Endodermal cell (in vitro differentiated cells): ENCODE measurements at regions not wholly inside any gene's neighbourhood (a gene's known extent, or its start where the extent isn't known, plus 50 kb on each side); places are given as distances from the start of the nearest gene placed in this dataset.

Source experiments
- DNase-seq: peaks from one replicate; pipeline ENCODE4 v3.0.0-alpha.2; 2017
- H3K27ac ChIP-seq: 2 replicates; pipeline ENCODE4 v1.5.1; 2013; ENCODE audit warnings: mild to moderate bottlenecking, low read depth, low read length, moderate library complexity
- H3K27me3 ChIP-seq: 2 replicates; pipeline ENCODE4 v1.6.1; 2013; ENCODE audit warnings: mild to moderate bottlenecking, low read length, moderate library complexity; ENCODE audit not compliant: insufficient read depth, control insufficient read depth, poor library complexity, severe bottlenecking
- H3K36me3 ChIP-seq: 2 replicates; pipeline ENCODE4 v1.7.0; 2013; ENCODE audit warnings: mild to moderate bottlenecking, low read length, moderate library complexity; ENCODE audit not compliant: control insufficient read depth, insufficient read depth
- H3K4me1 ChIP-seq: one replicate; pipeline ENCODE4 v1.7.0; 2013; ENCODE audit warnings: low read length; ENCODE audit not compliant: control insufficient read depth, insufficient read depth
- H3K4me3 ChIP-seq: 2 replicates; pipeline ENCODE4 v1.5.1; 2013; ENCODE audit warnings: mild to moderate bottlenecking, low read length, moderate library complexity
- H3K9ac ChIP-seq: 2 replicates; pipeline ENCODE4 v1.6.1; 2013; ENCODE audit warnings: mild to moderate bottlenecking, low read length, moderate library complexity; ENCODE audit not compliant: poor library complexity, severe bottlenecking; ENCODE audit errors: extremely low read depth
- H3K9me3 ChIP-seq: 2 replicates; pipeline ENCODE4 v1.6.1; 2013; ENCODE audit warnings: mild to moderate bottlenecking, low read length, moderate library complexity; ENCODE audit not compliant: control insufficient read depth
- H3K27ac Mint-ChIP-seq: 2 replicates; pipeline ENCODE4 v1.8.0; 2020; ENCODE audit warnings: mixed read lengths
- H3K27me3 Mint-ChIP-seq: 2 replicates; pipeline ENCODE4 v1.8.0; 2021; ENCODE audit warnings: mild to moderate bottlenecking, mixed read lengths; ENCODE audit not compliant: insufficient read depth
- H3K36me3 Mint-ChIP-seq: 2 replicates; pipeline ENCODE4 v1.8.0; 2020; ENCODE audit warnings: low read depth, mixed read lengths
- H3K4me1 Mint-ChIP-seq: 2 replicates; pipeline ENCODE4 v1.8.0; 2020; ENCODE audit warnings: mixed read lengths
- H3K4me3 Mint-ChIP-seq: 2 replicates; pipeline ENCODE4 v1.8.0; 2020; ENCODE audit warnings: mild to moderate bottlenecking, moderate library complexity, mixed read lengths
- H3K9me3 Mint-ChIP-seq: 2 replicates; pipeline ENCODE4 v1.8.0; 2020; ENCODE audit warnings: mild to moderate bottlenecking, mixed read lengths
- CTCF ChIP-seq: fragments of 200-600 bp; sonication (generic); conservative IDR thresholded peaks from 2 replicates; pipeline ENCODE4 v1.5.0; 2021; ENCODE audit warnings: antibody characterized with exemption, mild to moderate bottlenecking
- WGBS, 2 experiments: methylation state at CpG; one replicate each; pipeline versions ENCODE4 v1.1.5 to v1.1.7; 2013; ENCODE audit warnings: missing lambda C conversion rate in 2 of 2, mixed read lengths in 1 of 2; ENCODE audit not compliant: insufficient coverage in 1 of 2, insufficient read length in 1 of 2; 5-methylcytosine and 5-hydroxymethylcytosine counted together

GRCh38 chr9:110133608-110134210, 74.2 kb downstream of the C9orf152 start:
- no peak overlapping the region for H3K4me3 ChIP-seq
- peaks cover 36% of the 10 kb centered on the region for H3K4me1 Mint-ChIP-seq
- TF ChIP-seq CTCF = no peak

GRCh38 chr9:110135846-110136245, 72.1 kb downstream of the C9orf152 start:
- H3K4me3 Mint-ChIP-seq = no peak overlapping the region
- H3K9ac ChIP-seq = no peak overlapping the region
- 100% methylated on average over 1 of the region's 1 CpG; no CpG with 5 or more reads in 1 of the 2 experiments for WGBS, 2 experiments

More at GRCh38 chr9:110133608-110134210, 74.2 kb downstream of the C9orf152 start:
- Histone ChIP-seq H3K27ac (no peak overlapping the region), H3K9me3 (no peaks in the 10 kb centered on the region), H3K27me3 (no peaks in the 10 kb centered on the region), H3K4me1 (no peaks in the 10 kb centered on the region), H3K36me3 (peaks cover 13% of the 10 kb centered on the region), H3K9ac (no peak overlapping the region)
- H3K4me3 Mint-ChIP-seq = no peak overlapping the region
- H3K36me3 Mint-ChIP-seq = peaks cover 22% of the 10 kb centered on the region
- H3K27ac Mint-ChIP-seq = no peak overlapping the region
- no peaks in the 10 kb centered on the region for H3K9me3 Mint-ChIP-seq
- no peak for DNase-seq
- 80 to 93% methylated on average over 1 to 4 of the region's 4 CpGs for WGBS, 2 experiments
- no peaks in the 10 kb centered on the region for H3K27me3 Mint-ChIP-seq

GRCh38 chr9:110136802-110137201, 71.2 kb downstream of the C9orf152 start:
- H3K27ac Mint-ChIP-seq = no peak overlapping the region
- 94 to 98% methylated on average over 11 of the region's 11 CpGs for WGBS, 2 experiments
- H3K27me3 Mint-ChIP-seq = no peaks in the 10 kb centered on the region
- H3K4me1 ChIP-seq = no peaks in the 10 kb centered on the region
- no peaks in the 10 kb centered on the region for H3K9me3 ChIP-seq
- H3K36me3 ChIP-seq = peaks cover 19% of the 10 kb centered on the region
- peaks cover 30% of the 10 kb centered on the region for H3K36me3 Mint-ChIP-seq
- DNase-seq = no peak
- no peaks in the 10 kb centered on the region for H3K27me3 ChIP-seq
- H3K4me3 Mint-ChIP-seq = no peak overlapping the region
- no peak overlapping the region for H3K4me3 ChIP-seq
- no peak overlapping the region for H3K27ac ChIP-seq
- peaks cover 11% of the 10 kb centered on the region for H3K4me1 Mint-ChIP-seq
- no peaks in the 10 kb centered on the region for H3K9me3 Mint-ChIP-seq
- no peak overlapping the region for H3K9ac ChIP-seq
- TF ChIP-seq CTCF = no peak

More at GRCh38 chr9:110135846-110136245, 72.1 kb downstream of the C9orf152 start:
- Histone ChIP-seq H3K36me3 (peaks cover 19% of the 10 kb centered on the region), H3K4me1 (no peaks in the 10 kb centered on the region), H3K4me3 (no peak overlapping the region), H3K9me3 (no peaks in the 10 kb centered on the region), H3K27ac (no peak overlapping the region), H3K27me3 (no peaks in the 10 kb centered on the region)
- Mint-ChIP-seq H3K4me1 (peaks cover 21% of the 10 kb centered on the region), H3K27me3 (no peaks in the 10 kb centered on the region), H3K9me3 (no peaks in the 10 kb centered on the region), H3K27ac (no peak overlapping the region), H3K36me3 (peaks cover 30% of the 10 kb centered on the region)
- no peak for TF ChIP-seq CTCF
- DNase-seq = no peak
